Psoas muscle (tissue), 7 donors: ENCODE measurements at regions not wholly inside any gene's neighbourhood (a gene's known extent, or its start where the extent isn't known, plus 50 kb on each side); places are given as distances from the start of the nearest gene placed in this dataset.
"Not testable (repeated sequence)": the region's sequence is repeated elsewhere in the genome, so short reads cannot be mapped to it uniquely, and the experiment has no call there.

Experiments
- ATAC-seq, 4 donors: fragments of 200-7000 bp; cut with Tn5 transposase; one replicate each; pipeline ENCODE4 v1.9.1; 2020; ENCODE audit warnings: moderate library complexity in 3 of 4, mild to moderate bottlenecking in 2 of 4
- DNase-seq, 2 donors: peaks; one replicate each; pipeline ENCODE4 v3.0.0-alpha.2; 2020
- H3K27ac ChIP-seq: fragments of 200-600 bp; one replicate; pipeline ENCODE4 v1.8.0; 2022
- H3K27me3 ChIP-seq, 3 donors: fragments of 200-600 bp in 1 of 3; one replicate each; pipeline versions ENCODE4 v1.6.1 to v1.8.0; 2013 to 2022; ENCODE audit warnings: low read length in 2 of 3, mild to moderate bottlenecking in 2 of 3, moderate library complexity in 1 of 3; ENCODE audit not compliant: insufficient read depth in 3 of 3
- H3K36me3 ChIP-seq, 2 donors: fragments of 200-600 bp in 1 of 2; one replicate each; pipeline versions ENCODE4 v1.6.1 to v1.8.0; 2013 to 2022; ENCODE audit warnings: low read depth in 1 of 2, mild to moderate bottlenecking in 1 of 2, moderate library complexity in 1 of 2; ENCODE audit not compliant: insufficient read depth in 1 of 2
- H3K4me1 ChIP-seq: fragments of 200-600 bp; one replicate; pipeline ENCODE4 v1.8.0; 2022
- H3K4me3 ChIP-seq: fragments of 200-600 bp; one replicate; pipeline ENCODE4 v1.8.0; 2022; ENCODE audit warnings: mild to moderate bottlenecking
- H3K9me3 ChIP-seq: fragments of 200-600 bp; one replicate; pipeline ENCODE4 v1.8.0; 2022
- WGBS, 3 donors: extraction: QIAGEN DNeasy Blood & Tissue Kit; methylation state at CpG; one replicate each; pipeline versions ENCODE4 v1.1.6 to v1.1.7; 2013; 5-methylcytosine and 5-hydroxymethylcytosine counted together
- intact Hi-C, 2 donors: fragments of 100-400 bp; cut with DNase I; formaldehyde crosslinking; loops; one replicate each; pipeline versions ENCODE4 v1.11.0 to v1.14.2; 2022
- TF ChIP-seq, protein P1 (sequence below): fragments of 200-600 bp; IDR thresholded peaks from one replicate; pipeline ENCODE4 v1.8.0; 2022; ENCODE audit warnings: antibody characterized with exemption
- donor health status: healthy with polysubstance abuse.
- donor health status: DM: no; HTN: no; CAD: no; lungs with moderate emphysema.
- donor health status: Bipolar disorder and iron deficiency.
- donor health status: healthy.
- donor health status: DM: yes; HTN: yes; CAD: no.
- donor health status: DM: no; HTN: no; CAD: no.
- donor health status: DM: yes; HTN: yes; CAD: no.

DNA sequence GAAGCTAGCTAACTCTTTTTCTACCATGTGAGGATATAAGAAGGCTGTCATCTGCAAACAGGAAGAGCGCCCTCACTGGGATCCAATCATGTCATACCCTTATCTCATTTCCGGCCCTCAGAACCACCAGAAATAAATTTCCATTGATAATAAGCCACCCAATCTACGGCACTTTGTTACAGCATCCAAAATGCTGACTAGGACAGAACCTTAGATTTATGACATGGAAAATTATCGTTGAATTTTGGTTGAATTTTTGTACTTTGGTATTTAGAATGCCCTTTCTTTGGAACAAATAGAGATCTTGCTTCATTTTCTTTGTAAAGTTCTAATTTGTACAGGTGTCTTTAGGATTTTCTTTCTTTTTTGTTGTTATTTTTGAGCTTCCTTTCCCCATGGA is 53.3 kb upstream of the CYLC2 start:
- intact Hi-C loops = no loop called here
- no peaks in the 10 kb centered on the region for H3K36me3 ChIP-seq
- no peak overlapping the region for H3K4me3 ChIP-seq
- TF ChIP-seq, protein P1, sequence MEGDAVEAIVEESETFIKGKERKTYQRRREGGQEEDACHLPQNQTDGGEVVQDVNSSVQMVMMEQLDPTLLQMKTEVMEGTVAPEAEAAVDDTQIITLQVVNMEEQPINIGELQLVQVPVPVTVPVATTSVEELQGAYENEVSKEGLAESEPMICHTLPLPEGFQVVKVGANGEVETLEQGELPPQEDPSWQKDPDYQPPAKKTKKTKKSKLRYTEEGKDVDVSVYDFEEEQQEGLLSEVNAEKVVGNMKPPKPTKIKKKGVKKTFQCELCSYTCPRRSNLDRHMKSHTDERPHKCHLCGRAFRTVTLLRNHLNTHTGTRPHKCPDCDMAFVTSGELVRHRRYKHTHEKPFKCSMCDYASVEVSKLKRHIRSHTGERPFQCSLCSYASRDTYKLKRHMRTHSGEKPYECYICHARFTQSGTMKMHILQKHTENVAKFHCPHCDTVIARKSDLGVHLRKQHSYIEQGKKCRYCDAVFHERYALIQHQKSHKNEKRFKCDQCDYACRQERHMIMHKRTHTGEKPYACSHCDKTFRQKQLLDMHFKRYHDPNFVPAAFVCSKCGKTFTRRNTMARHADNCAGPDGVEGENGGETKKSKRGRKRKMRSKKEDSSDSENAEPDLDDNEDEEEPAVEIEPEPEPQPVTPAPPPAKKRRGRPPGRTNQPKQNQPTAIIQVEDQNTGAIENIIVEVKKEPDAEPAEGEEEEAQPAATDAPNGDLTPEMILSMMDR = no peak
- DNase-seq (no peak), ATAC-seq (no peak)
- WGBS, 3 donors = 83 to 88% (median 83%) methylated on average over 4 of the region's 4 CpGs
- no peak overlapping the region for H3K27ac ChIP-seq
- no peaks in the 10 kb centered on the region for H3K9me3 ChIP-seq
- H3K27me3 ChIP-seq = no peaks in the 10 kb centered on the region
- no peaks in the 10 kb centered on the region for H3K4me1 ChIP-seq

DNA sequence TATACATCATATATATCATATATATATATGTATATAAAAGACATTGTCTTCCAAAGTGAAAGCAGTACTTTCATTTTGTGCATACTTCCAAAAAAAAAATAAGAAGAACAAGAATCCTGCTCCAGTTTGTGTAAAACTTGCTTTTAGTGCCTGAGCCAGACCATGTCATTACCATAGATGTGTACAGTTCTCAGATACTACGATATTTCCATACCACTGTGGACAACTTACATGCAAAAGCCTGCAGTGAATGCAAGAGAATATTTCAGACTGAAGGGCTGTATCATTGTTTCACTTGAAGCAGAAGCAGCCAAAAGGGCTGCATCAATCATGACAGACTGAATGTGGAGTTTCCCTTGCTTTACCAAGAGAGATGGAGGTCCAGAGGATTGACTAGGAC is 72.6 kb upstream of the CYLC2 start:
- H3K36me3 ChIP-seq = no peaks in the 10 kb centered on the region
- ATAC-seq = no peak
- intact Hi-C loops = no loop called here

DNA sequence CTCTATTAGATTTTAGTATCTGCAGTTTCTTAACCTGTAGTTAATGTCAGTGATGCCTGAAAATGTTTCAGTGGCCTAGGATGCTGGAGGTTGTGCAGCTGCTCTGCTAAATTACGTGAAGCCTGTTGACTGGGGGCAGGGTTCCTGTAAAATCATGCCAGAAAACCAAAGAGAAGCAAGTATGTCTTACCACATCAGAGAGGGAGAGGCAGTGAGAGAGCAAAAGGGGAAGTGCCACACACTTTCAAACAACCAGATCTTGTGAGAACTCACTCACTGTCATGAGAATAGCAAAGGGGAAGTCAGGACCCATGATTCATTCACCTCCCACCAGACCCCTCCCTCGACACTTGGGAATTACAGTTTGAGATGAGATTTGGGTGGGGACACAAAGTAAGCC is 83.9 kb upstream of the CYLC2 start:
- intact Hi-C loops = no loop called here
- Histone ChIP-seq H3K27ac (no peak overlapping the region), H3K9me3 (no peaks in the 10 kb centered on the region), H3K4me3 (no peak overlapping the region), H3K4me1 (no peaks in the 10 kb centered on the region), H3K36me3 (no peaks in the 10 kb centered on the region), H3K27me3 (no peaks in the 10 kb centered on the region)
- TF ChIP-seq, protein P1 = no peak
- DNase-seq (no peak), ATAC-seq (no peak)
- WGBS, 3 donors = 35 to 76% (median 54%) methylated on average over 2 of the region's 2 CpGs

More for the DNA sequence above, 72.6 kb upstream of the CYLC2 start:
- no peak for DNase-seq
- H3K27me3 ChIP-seq = no peaks in the 10 kb centered on the region
- WGBS, 3 donors = 78 to 91% (median 79%) methylated on average over 1 of the region's 1 CpG
- H3K9me3 ChIP-seq = no peaks in the 10 kb centered on the region
- TF ChIP-seq, protein P1 = no peak
- H3K4me1 ChIP-seq = no peaks in the 10 kb centered on the region
- H3K27ac ChIP-seq = no peak overlapping the region
- H3K4me3 ChIP-seq = no peak overlapping the region

DNA sequence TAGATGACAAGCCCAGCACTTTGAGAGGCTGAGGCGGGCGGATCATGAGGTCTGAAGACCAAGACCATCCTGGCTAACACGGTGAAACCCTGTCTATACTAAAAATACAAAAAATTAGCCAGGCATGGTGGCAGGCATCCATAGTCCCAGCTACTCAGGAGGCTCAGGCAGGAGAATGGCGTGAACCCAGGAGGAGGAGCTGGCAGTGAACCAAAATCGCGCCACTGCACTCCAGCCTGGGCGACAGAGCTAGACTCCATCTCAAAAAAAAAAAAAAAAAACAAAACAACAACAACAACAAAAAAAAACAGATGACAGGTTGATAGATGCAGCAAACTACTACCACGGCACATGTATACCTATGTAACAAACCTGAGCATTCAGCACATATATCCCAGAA is 89.3 kb upstream of the CYLC2 start:
- DNase-seq, intact Hi-C loops: not testable (repeated sequence)
- WGBS, 3 donors = 79 to 89% (median 85%) methylated on average over 8 of the region's 8 CpGs

DNA sequence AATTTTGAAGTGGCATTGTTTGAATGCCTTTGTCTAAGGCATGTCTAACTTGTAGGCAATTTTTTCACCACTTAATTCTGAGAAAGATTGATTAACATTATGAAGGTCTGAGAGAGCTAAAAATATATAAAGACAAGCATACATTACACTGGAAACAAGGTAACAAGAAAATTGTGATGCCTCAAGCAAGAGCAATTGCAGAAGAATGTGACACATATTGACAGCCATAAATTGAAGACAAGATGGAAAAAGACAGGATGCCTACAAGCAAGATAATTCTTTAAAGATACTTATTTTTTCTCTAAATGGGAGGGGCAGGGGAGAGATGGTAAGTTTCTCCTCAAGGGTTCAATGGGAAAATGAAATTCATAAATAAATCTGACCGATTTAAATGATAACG is 103.1 kb upstream of the CYLC2 start:
- Histone ChIP-seq H3K4me3 (no peak overlapping the region), H3K9me3 (no peaks in the 10 kb centered on the region), H3K27me3 (no peaks in the 10 kb centered on the region), H3K4me1 (no peaks in the 10 kb centered on the region), H3K36me3 (no peaks in the 10 kb centered on the region), H3K27ac (no peak overlapping the region)
- 98 to 99% (median 99%) methylated on average over 2 of the region's 2 CpGs for WGBS, 3 donors
- no peak for ATAC-seq
- DNase-seq = no peak
- intact Hi-C loops = no loop called here
- TF ChIP-seq, protein P1 = no peak

More for the DNA sequence above, 89.3 kb upstream of the CYLC2 start:
- not testable (repeated sequence) for H3K9me3 ChIP-seq, H3K27ac ChIP-seq, H3K4me3 ChIP-seq, H3K27me3 ChIP-seq, ATAC-seq, H3K36me3 ChIP-seq, H3K4me1 ChIP-seq

DNA sequence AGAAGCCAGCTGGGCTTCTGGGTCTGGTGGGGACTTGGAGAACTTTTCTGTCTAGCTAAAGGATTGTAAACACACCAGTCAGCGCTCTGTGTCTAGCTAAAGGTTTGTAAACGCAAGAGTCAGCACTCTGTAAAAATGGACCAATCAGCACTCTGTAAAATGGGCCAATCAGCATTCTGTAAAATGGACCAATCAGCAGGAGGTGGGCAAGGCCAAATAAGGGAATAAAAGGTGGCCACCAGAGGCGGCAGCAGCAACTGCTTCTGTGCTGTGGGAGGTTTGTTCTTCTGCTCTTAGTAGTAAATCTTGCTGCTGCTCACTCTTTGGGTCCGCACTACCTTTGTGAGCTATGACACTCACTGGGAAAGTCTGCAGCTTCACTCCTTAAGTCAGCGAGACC is 106.4 kb upstream of the CYLC2 start:
- H3K9me3 ChIP-seq, H3K27me3 ChIP-seq, ATAC-seq, H3K4me3 ChIP-seq, H3K27ac ChIP-seq, intact Hi-C loops, DNase-seq, H3K36me3 ChIP-seq, H3K4me1 ChIP-seq: not testable (repeated sequence)
- 90 to 94% (median 93%) methylated on average over 5 of the region's 5 CpGs for WGBS, 3 donors
